ENCODE measurements at regions not wholly inside any gene's neighbourhood (a gene's known extent, or its start where the extent isn't known, plus 50 kb on each side); places are given as distances from the start of the nearest gene placed in this dataset.

DNA sequence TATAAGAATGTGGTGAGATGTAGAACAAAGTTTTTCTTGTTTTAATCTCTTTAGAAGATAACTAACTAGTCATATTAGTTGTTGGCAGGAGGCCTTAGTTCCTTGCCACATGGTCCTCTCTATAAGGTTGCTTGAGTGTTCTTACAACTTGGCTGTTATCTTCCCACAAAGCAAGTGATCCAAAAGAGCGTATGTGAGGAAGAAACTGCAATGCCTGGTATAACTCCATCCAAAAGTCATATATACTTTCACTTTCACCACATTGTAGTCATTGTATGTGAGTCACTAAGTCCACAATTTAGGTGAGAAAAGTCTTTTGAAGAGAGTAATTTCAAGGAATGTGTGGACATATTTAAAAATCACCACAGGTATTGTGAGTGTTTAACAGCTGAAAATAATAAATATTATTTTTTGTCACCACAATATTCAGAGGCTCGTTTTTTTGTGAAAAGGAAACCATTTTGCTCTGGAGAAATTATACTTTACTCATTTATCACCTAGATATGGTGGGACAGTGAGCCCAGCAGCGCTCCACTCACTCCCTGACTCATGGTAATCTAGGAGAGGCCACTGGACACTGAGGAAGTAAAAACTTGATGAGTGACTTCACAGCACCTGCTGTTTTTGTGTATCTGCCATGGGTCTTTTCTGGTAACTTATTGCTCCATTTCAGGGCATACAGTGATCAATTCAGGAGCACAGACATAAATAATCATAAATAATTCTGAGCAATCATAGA, 369.4 kb upstream of the NDST3 start:
- intact Hi-C loops (cut with micrococcal nuclease) = no loop called here
- TF ChIP-seq SRF (IDR thresholded peaks at IDR 0.05; ENCODE audit: low read depth) = no peak
- no peak for TF ChIP-seq POLR2A (IDR thresholded peaks at IDR 0.05; ENCODE audit: borderline replicate concordance, extremely low read depth, insufficient read depth, insufficient read length)
- no peak for TF ChIP-seq FOSL1 (IDR thresholded peaks at IDR 0.05; ENCODE audit: low read depth)
- TF ChIP-seq, protein P1, sequence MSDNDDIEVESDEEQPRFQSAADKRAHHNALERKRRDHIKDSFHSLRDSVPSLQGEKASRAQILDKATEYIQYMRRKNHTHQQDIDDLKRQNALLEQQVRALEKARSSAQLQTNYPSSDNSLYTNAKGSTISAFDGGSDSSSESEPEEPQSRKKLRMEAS (IDR thresholded peaks at IDR 0.05) = no peak
- no peak for TF ChIP-seq ELF1 (IDR thresholded peaks at IDR 0.05; ENCODE audit: borderline replicate concordance, low read depth)
- TF ChIP-seq POLR2AphosphoS5 (IDR thresholded peaks at IDR 0.05; ENCODE audit: low read depth, low read length) = no peak
- TF ChIP-seq TCF7L2 (IDR thresholded peaks at IDR 0.05; ENCODE audit: borderline replicate concordance, extremely low read depth, insufficient read depth, insufficient read length) = no peak
- no peak for TF ChIP-seq JUND (IDR thresholded peaks at IDR 0.05)
- TF ChIP-seq RAD21 (IDR thresholded peaks at IDR 0.05; ENCODE audit: low read depth) = no peak
- TF ChIP-seq CBX3 (IDR thresholded peaks at IDR 0.05; ENCODE audit: low read depth) = no peak
- no peak for TF ChIP-seq EGR1 (IDR thresholded peaks at IDR 0.05; ENCODE audit: low read depth)
- TF ChIP-seq EZH2phosphoT487 (IDR thresholded peaks at IDR 0.05; ENCODE audit: borderline replicate concordance) = no peak
- TF ChIP-seq SIN3A (IDR thresholded peaks at IDR 0.05; ENCODE audit: low read depth) = no peak
- no peak for TF ChIP-seq EZH2 (IDR thresholded peaks at IDR 0.05)
- no peak for TF ChIP-seq SP1 (IDR thresholded peaks at IDR 0.05; ENCODE audit: low read depth)
- no peak for TF ChIP-seq ZNF274 (IDR thresholded peaks at IDR 0.05; ENCODE audit: low read depth, low read length)
- TF ChIP-seq CEBPB (IDR thresholded peaks at IDR 0.05; ENCODE audit: low read depth) = no peak
- TF ChIP-seq ZBTB33 (IDR thresholded peaks at IDR 0.05; ENCODE audit: extremely low read depth, insufficient replicate concordance, low read length) = no peak
- TF ChIP-seq REST (IDR thresholded peaks at IDR 0.05; ENCODE audit: low read depth) = no peak
- Histone ChIP-seq H3K9ac (ENCODE audit: low read length) (no peak overlapping the region), H3K27me3 (ENCODE audit: insufficient read depth, low read length) (no peaks in the 10 kb centered on the region), H3K27ac (ENCODE audit: low read depth, low read length) (no peak overlapping the region), H3K9me3 (ENCODE audit: control insufficient read depth in 1 of 2, insufficient read depth in 1 of 2, low read depth in 1 of 2, low read length in 2 of 2) (no peaks in the 10 kb centered on the region), H4K20me1 (ENCODE audit: insufficient read depth) (no peaks in the 10 kb centered on the region), H3K4me1 (ENCODE audit: control insufficient read depth in 1 of 2, insufficient read depth in 2 of 2, low read length in 2 of 2) (no peaks in the 10 kb centered on the region), H3K79me2 (ENCODE audit: insufficient read depth, low read length) (no peaks in the 10 kb centered on the region), H3K9me2 (ENCODE audit: insufficient read depth) (no peaks in the 10 kb centered on the region), H3K4me3 (replicated peaks in 1 of 2; ENCODE audit: low read depth in 1 of 2, low read length in 2 of 2) (no peak overlapping the region), H2AFZ (ENCODE audit: low read depth, low read length, poor library complexity, severe bottlenecking) (peak overlapping the region; percentile 83), H3K36me3 (ENCODE audit: control insufficient read depth in 1 of 2, insufficient read depth in 2 of 2, low read length in 2 of 2) (no peaks in the 10 kb centered on the region), H3K4me2 (ENCODE audit: low read length) (no peak overlapping the region)
- CTCF ChIA-PET = no interaction called here
- RAD21 ChIA-PET (ENCODE audit: low non-redundant PET in 1 of 2, low total read pairs in 2 of 2, uncharacterized antibody in 2 of 2, unreplicated experiment in 2 of 2) = no interaction called here
- DNase-seq (ENCODE audit: low read depth, low spot score) (no peak), ATAC-seq (no peak)
- POLR2A ChIA-PET = no interaction called here
- BruUV-seq (replicated peaks) = no TSS peak

Data from HCT116 (cell line).